H1 (cell line): ENCODE measurements at regions not wholly inside any gene's neighbourhood (a gene's known extent, or its start where the extent isn't known, plus 50 kb on each side); places are given as distances from the start of the nearest gene placed in this dataset.

Experiments
- CBX5 ChIP-seq: fragments of 300-800, 300-1000 bp; sonication (generic); IDR thresholded peaks from 2 replicates; pipeline ENCODE4 v1.7.1; 2016; ENCODE audit warnings: antibody characterized with exemption, low read length, low read depth
- NRF1 ChIP-seq: IDR thresholded peaks from 2 replicates; pipeline ENCODE4 v1.6.1; 2011; ENCODE audit warnings: mild to moderate bottlenecking, low read depth, low read length, improper control_type of control experiment
- POLR2A ChIP-seq, 2 experiments: IDR thresholded peaks; 1 replicate in 1 of 2; 2 replicates in 1 of 2; pipeline ENCODE4 v1.6.1; 2011; ENCODE audit warnings: low read depth in 2 of 2, low read length in 2 of 2, mild to moderate bottlenecking in 2 of 2; ENCODE audit errors: control extremely low read depth in 1 of 2
- RBBP5 ChIP-seq: IDR thresholded peaks from 2 replicates; pipeline ENCODE4 v1.7.1; 2012; ENCODE audit warnings: low read depth, mild to moderate bottlenecking, inconsistent platforms, low read length, moderate library complexity, borderline replicate concordance
- SP2 ChIP-seq: IDR thresholded peaks from 2 replicates; pipeline ENCODE4 v1.6.1; 2012; ENCODE audit warnings: mild to moderate bottlenecking, low read length, inconsistent platforms
- TAF7 ChIP-seq: optimal IDR thresholded peaks from 2 replicates; pipeline ENCODE3; 2011; ENCODE audit warnings: low read depth, mild to moderate bottlenecking, inconsistent platforms, low read length, moderate library complexity, borderline replicate concordance
- ZNF274 ChIP-seq: IDR thresholded peaks from 2 replicates; pipeline ENCODE4 v1.7.0; 2012; ENCODE audit warnings: low read length, borderline replicate concordance; ENCODE audit errors: extremely low read depth
- TF ChIP-seq, protein P1 (sequence below): fragments of 300-600 bp; sonication (generic); IDR thresholded peaks from 2 replicates; pipeline ENCODE4 v1.7.1; 2012; ENCODE audit warnings: low read length, moderate library complexity, mild to moderate bottlenecking, inconsistent platforms; ENCODE audit not compliant: insufficient replicate concordance
- TF ChIP-seq, protein P2 (sequence below): IDR thresholded peaks from 2 replicates; pipeline ENCODE4 v1.6.1; 2012; ENCODE audit warnings: inconsistent platforms
- TF ChIP-seq, protein P3 (sequence below): IDR thresholded peaks from 2 replicates; pipeline ENCODE4 v1.6.1; 2011; ENCODE audit warnings: low read depth, mild to moderate bottlenecking, low read length; ENCODE audit not compliant: insufficient read depth
- TF ChIP-seq, protein P4 (sequence below): IDR thresholded peaks from 2 replicates; pipeline ENCODE4 v1.6.1; 2012; ENCODE audit warnings: inconsistent platforms

DNA sequence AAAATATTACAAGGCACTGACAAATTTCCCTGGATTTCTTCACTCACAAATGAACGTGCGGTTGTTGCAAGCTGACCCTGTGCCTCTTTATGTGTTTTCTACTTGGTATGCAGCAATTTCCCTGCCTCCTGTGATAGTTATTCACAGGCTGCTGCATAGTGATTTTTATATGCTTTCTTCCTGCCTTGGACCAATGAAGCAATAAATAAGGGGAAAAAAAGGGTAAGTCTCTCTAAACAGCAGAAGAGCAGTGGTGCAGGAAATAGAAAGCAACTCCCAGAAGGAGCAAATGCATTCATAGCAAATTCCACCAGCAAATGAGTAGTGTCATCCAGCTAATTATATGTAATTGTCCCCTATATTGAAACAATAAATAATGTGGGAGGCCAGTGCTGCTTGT, 737.9 kb downstream of the GALC start (continued):
- TF ChIP-seq, protein P1, sequence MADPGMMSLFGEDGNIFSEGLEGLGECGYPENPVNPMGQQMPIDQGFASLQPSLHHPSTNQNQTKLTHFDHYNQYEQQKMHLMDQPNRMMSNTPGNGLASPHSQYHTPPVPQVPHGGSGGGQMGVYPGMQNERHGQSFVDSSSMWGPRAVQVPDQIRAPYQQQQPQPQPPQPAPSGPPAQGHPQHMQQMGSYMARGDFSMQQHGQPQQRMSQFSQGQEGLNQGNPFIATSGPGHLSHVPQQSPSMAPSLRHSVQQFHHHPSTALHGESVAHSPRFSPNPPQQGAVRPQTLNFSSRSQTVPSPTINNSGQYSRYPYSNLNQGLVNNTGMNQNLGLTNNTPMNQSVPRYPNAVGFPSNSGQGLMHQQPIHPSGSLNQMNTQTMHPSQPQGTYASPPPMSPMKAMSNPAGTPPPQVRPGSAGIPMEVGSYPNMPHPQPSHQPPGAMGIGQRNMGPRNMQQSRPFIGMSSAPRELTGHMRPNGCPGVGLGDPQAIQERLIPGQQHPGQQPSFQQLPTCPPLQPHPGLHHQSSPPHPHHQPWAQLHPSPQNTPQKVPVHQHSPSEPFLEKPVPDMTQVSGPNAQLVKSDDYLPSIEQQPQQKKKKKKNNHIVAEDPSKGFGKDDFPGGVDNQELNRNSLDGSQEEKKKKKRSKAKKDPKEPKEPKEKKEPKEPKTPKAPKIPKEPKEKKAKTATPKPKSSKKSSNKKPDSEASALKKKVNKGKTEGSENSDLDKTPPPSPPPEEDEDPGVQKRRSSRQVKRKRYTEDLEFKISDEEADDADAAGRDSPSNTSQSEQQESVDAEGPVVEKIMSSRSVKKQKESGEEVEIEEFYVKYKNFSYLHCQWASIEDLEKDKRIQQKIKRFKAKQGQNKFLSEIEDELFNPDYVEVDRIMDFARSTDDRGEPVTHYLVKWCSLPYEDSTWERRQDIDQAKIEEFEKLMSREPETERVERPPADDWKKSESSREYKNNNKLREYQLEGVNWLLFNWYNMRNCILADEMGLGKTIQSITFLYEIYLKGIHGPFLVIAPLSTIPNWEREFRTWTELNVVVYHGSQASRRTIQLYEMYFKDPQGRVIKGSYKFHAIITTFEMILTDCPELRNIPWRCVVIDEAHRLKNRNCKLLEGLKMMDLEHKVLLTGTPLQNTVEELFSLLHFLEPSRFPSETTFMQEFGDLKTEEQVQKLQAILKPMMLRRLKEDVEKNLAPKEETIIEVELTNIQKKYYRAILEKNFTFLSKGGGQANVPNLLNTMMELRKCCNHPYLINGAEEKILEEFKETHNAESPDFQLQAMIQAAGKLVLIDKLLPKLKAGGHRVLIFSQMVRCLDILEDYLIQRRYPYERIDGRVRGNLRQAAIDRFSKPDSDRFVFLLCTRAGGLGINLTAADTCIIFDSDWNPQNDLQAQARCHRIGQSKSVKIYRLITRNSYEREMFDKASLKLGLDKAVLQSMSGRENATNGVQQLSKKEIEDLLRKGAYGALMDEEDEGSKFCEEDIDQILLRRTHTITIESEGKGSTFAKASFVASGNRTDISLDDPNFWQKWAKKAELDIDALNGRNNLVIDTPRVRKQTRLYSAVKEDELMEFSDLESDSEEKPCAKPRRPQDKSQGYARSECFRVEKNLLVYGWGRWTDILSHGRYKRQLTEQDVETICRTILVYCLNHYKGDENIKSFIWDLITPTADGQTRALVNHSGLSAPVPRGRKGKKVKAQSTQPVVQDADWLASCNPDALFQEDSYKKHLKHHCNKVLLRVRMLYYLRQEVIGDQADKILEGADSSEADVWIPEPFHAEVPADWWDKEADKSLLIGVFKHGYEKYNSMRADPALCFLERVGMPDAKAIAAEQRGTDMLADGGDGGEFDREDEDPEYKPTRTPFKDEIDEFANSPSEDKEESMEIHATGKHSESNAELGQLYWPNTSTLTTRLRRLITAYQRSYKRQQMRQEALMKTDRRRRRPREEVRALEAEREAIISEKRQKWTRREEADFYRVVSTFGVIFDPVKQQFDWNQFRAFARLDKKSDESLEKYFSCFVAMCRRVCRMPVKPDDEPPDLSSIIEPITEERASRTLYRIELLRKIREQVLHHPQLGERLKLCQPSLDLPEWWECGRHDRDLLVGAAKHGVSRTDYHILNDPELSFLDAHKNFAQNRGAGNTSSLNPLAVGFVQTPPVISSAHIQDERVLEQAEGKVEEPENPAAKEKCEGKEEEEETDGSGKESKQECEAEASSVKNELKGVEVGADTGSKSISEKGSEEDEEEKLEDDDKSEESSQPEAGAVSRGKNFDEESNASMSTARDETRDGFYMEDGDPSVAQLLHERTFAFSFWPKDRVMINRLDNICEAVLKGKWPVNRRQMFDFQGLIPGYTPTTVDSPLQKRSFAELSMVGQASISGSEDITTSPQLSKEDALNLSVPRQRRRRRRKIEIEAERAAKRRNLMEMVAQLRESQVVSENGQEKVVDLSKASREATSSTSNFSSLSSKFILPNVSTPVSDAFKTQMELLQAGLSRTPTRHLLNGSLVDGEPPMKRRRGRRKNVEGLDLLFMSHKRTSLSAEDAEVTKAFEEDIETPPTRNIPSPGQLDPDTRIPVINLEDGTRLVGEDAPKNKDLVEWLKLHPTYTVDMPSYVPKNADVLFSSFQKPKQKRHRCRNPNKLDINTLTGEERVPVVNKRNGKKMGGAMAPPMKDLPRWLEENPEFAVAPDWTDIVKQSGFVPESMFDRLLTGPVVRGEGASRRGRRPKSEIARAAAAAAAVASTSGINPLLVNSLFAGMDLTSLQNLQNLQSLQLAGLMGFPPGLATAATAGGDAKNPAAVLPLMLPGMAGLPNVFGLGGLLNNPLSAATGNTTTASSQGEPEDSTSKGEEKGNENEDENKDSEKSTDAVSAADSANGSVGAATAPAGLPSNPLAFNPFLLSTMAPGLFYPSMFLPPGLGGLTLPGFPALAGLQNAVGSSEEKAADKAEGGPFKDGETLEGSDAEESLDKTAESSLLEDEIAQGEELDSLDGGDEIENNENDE = no peak
- no peak for TF ChIP-seq NRF1
- TF ChIP-seq POLR2A (IDR thresholded peaks at IDR 0.05; ENCODE audit: control extremely low read depth in 1 of 2, low read depth in 2 of 2, low read length in 2 of 2) = no peak
- TF ChIP-seq TAF7 = no peak
- no peak for TF ChIP-seq SP2
- no peak for TF ChIP-seq RBBP5
- TF ChIP-seq, protein P2, sequence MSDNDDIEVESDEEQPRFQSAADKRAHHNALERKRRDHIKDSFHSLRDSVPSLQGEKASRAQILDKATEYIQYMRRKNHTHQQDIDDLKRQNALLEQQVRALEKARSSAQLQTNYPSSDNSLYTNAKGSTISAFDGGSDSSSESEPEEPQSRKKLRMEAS = no peak
- no peak for TF ChIP-seq CBX5
- TF ChIP-seq, protein P3, sequence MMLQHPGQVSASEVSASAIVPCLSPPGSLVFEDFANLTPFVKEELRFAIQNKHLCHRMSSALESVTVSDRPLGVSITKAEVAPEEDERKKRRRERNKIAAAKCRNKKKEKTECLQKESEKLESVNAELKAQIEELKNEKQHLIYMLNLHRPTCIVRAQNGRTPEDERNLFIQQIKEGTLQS = no peak
- TF ChIP-seq ZNF274 = no peak
- TF ChIP-seq, protein P4, sequence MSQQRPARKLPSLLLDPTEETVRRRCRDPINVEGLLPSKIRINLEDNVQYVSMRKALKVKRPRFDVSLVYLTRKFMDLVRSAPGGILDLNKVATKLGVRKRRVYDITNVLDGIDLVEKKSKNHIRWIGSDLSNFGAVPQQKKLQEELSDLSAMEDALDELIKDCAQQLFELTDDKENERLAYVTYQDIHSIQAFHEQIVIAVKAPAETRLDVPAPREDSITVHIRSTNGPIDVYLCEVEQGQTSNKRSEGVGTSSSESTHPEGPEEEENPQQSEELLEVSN = no peak
